SH-SY5Y (cell line): ENCODE measurements at regions not wholly inside any gene's neighbourhood (a gene's known extent, or its start where the extent isn't known, plus 50 kb on each side); places are given as distances from the start of the nearest gene placed in this dataset.

Experiments
- GATA2 ChIP-seq: IDR thresholded peaks from 2 replicates; pipeline ENCODE4 v1.6.1; 2011; ENCODE audit warnings: mild to moderate bottlenecking, low read depth, low read length
- GATA3 ChIP-seq: IDR thresholded peaks from 2 replicates; pipeline ENCODE4 v1.6.1; 2011; ENCODE audit warnings: low read depth, mild to moderate bottlenecking, low read length, moderate library complexity

DNA sequence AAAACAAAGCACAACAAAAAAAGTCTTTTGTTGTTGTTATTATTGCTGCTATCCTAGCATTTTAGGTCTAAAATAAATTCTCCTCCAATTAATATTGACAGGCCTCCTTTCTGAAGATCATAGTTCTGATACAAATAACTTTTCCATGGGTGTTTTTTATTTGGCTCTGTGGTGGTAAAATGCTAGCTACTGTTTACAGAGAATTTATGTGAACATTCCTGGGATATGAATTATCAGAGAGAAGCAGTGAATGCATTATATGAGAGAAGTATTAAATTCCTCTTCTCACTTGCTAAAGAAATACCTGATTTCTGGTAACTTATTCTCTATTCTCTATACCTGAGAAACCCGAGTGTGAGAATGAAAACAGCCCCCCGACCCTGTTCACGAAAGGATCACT, 57.5 kb upstream of the TMCO5A start:
- TF ChIP-seq GATA2 (no peak), GATA3 (no peak)
